ENCODE measurements at regions not wholly inside any gene's neighbourhood (a gene's known extent, or its start where the extent isn't known, plus 50 kb on each side); places are given as distances from the start of the nearest gene placed in this dataset.

DNA sequence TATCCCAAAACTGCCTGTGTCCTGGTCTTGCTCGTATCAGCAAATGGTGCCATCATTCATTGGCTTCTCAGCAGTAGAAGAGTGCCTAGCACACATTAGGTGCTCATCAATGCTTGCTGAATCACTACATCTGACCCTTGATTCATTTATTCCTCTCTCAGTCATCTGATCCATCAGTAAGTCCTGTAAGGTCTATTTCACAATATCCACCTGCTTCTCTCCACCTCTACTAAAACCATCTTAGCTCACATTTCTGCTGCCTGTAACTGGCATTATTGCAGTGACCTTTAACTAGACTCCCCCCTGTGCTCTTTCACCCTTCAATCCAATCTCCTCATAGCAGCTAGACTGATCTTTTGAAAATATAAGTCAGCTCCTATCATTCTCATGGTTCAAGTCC, 387.6 kb upstream of the SPRED2 start:
- Histone ChIP-seq H4K20me1 (ENCODE audit: low read depth, low read length) (no peaks in the 10 kb centered on the region), H3K4me3 (ENCODE audit: insufficient read depth, low read length, poor library complexity, severe bottlenecking) (no peak overlapping the region)

DNA sequence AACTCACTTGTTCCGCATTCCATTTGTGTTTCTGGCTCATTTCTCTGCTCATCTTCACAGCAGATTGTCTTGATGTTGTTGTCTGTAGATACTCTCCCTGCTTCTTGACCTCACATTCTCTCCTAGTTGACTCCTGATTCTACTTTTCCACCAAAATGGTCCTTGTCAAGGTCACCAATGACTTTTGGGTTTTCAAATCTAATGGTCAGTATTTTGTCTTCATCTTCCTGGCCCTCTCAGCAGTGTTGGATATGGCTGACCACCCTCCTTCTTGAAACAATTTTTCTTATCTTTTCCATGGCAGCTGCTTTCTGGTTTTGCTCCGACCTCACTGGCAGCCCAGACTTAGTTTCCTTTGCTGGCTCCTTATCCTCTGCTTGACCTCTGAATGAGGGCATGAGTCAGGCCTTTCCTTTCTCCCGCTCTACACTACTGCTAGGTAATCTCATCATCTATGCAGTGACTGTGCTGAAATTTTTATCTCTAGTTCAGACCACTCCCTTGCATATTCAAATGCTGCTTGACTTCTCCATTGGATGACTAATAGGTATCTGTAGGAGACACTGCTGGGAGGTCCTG, 386.6 kb upstream of the SPRED2 start:
- no peaks in the 10 kb centered on the region for H3K36me3 ChIP-seq (ENCODE audit: low read length)
- no peak overlapping the region for H3K27ac ChIP-seq (ENCODE audit: low read depth, low read length)
- no peaks in the 10 kb centered on the region for H3K9me3 ChIP-seq (ENCODE audit: insufficient read depth, low read length)
- TF ChIP-seq CTCF (IDR thresholded peaks at IDR 0.05; ENCODE audit: insufficient read depth, low read length, poor library complexity, severe bottlenecking) (no peak), EZH2phosphoT487 (conservative IDR thresholded peaks at IDR 0.05; ENCODE audit: low read length) (no peak)
- no peaks in the 10 kb centered on the region for H3K79me2 ChIP-seq (ENCODE audit: insufficient read depth, low read length)
- H3K9me2 ChIP-seq (replicated peaks; ENCODE audit: insufficient read depth, low read length), result no peaks in the 10 kb centered on the region
- no peak overlapping the region for H2AFZ ChIP-seq (ENCODE audit: low read depth, low read length, severe bottlenecking)
- no peak overlapping the region for H3K4me3 ChIP-seq (ENCODE audit: insufficient read depth, low read length, poor library complexity, severe bottlenecking)
- H3K9ac ChIP-seq (ENCODE audit: low read length), result no peak overlapping the region
- H3F3A ChIP-seq (ENCODE audit: insufficient read depth), result no peaks in the 10 kb centered on the region
- no peaks in the 10 kb centered on the region for H4K20me1 ChIP-seq (ENCODE audit: low read depth, low read length)
- H3K27me3 ChIP-seq (ENCODE audit: low read length), result no peaks in the 10 kb centered on the region
- H3K4me2 ChIP-seq (ENCODE audit: low read depth, low read length, poor library complexity, severe bottlenecking), result no peak overlapping the region

More for the DNA sequence above, 387.6 kb upstream of the SPRED2 start:
- H3K9me2 ChIP-seq (replicated peaks; ENCODE audit: insufficient read depth, low read length), result no peaks in the 10 kb centered on the region
- no peaks in the 10 kb centered on the region for H3K9me3 ChIP-seq (ENCODE audit: insufficient read depth, low read length)
- no peak overlapping the region for H3K9ac ChIP-seq (ENCODE audit: low read length)
- no peaks in the 10 kb centered on the region for H3K27me3 ChIP-seq (ENCODE audit: low read length)
- TF ChIP-seq EZH2phosphoT487 (conservative IDR thresholded peaks at IDR 0.05; ENCODE audit: low read length) (no peak), CTCF (IDR thresholded peaks at IDR 0.05; ENCODE audit: insufficient read depth, low read length, poor library complexity, severe bottlenecking) (no peak)
- H3K79me2 ChIP-seq (ENCODE audit: insufficient read depth, low read length), result no peaks in the 10 kb centered on the region
- no peak overlapping the region for H3K27ac ChIP-seq (ENCODE audit: low read depth, low read length)
- no peak overlapping the region for H3K4me2 ChIP-seq (ENCODE audit: low read depth, low read length, poor library complexity, severe bottlenecking)
- H3K36me3 ChIP-seq (ENCODE audit: low read length), result no peaks in the 10 kb centered on the region
- H3F3A ChIP-seq (ENCODE audit: insufficient read depth), result no peaks in the 10 kb centered on the region
- H2AFZ ChIP-seq (ENCODE audit: low read depth, low read length, severe bottlenecking), result no peak overlapping the region

- Histone ChIP-seq H3K27ac (ENCODE audit: low read depth, low read length) (no peak overlapping the region), H3K9ac (ENCODE audit: low read length) (no peak overlapping the region), H3K79me2 (ENCODE audit: insufficient read depth, low read length) (no peaks in the 10 kb centered on the region), H3K27me3 (ENCODE audit: low read length) (no peaks in the 10 kb centered on the region), H3F3A (ENCODE audit: insufficient read depth) (no peaks in the 10 kb centered on the region), H3K9me3 (ENCODE audit: insufficient read depth, low read length) (no peaks in the 10 kb centered on the region), H2AFZ (ENCODE audit: low read depth, low read length, severe bottlenecking) (no peak overlapping the region), H3K4me3 (ENCODE audit: insufficient read depth, low read length, poor library complexity, severe bottlenecking) (no peak overlapping the region), H3K9me2 (replicated peaks; ENCODE audit: insufficient read depth, low read length) (no peaks in the 10 kb centered on the region), H3K36me3 (ENCODE audit: low read length) (no peaks in the 10 kb centered on the region), H4K20me1 (ENCODE audit: low read depth, low read length) (no peaks in the 10 kb centered on the region), H3K4me2 (ENCODE audit: low read depth, low read length, poor library complexity, severe bottlenecking) (no peak overlapping the region)
- TF ChIP-seq EZH2phosphoT487 (conservative IDR thresholded peaks at IDR 0.05; ENCODE audit: low read length) (no peak), CTCF (IDR thresholded peaks at IDR 0.05; ENCODE audit: insufficient read depth, low read length, poor library complexity, severe bottlenecking) (no peak)
Measured at GRCh38 chr2:65813631-65814173, 381.3 kb upstream of the SPRED2 start.
